H1 (cell line): ENCODE measurements at regions not wholly inside any gene's neighbourhood (a gene's known extent, or its start where the extent isn't known, plus 50 kb on each side); places are given as distances from the start of the nearest gene placed in this dataset.

Source experiments
- CTCF ChIA-PET: fragments of 300-600 bp; sonication (Branson Sonifier 250); formaldehyde crosslinking; loops from one replicate; lab custom pipeline; 2021; ENCODE audit not compliant: partially characterized antibody; lab: Charles Lee
- POLR2A ChIA-PET: fragments of 300-600 bp; sonication (Branson Sonifier 250); formaldehyde crosslinking; loops from one replicate; lab custom pipeline; 2021; ENCODE audit warnings: inconsistent platforms; ENCODE audit not compliant: partially characterized antibody; lab: Charles Lee
- DNase-seq, 2 experiments: peaks; one replicate each; pipeline versions ENCODE4 v3.0.0 to v3.0.0-alpha.2; 2010 to 2022; ENCODE audit warnings: low spot score in 2 of 2, low read depth in 1 of 2, mixed read lengths in 1 of 2
- FAIRE-seq: peaks from 2 replicates; lab custom pipeline; 2011; peaks lifted over from hg19 to GRCh38; lab: Jason Lieb, UNC
- H2AFZ ChIP-seq: 2 replicates; pipeline ENCODE4 v1.8.1; 2012; ENCODE audit warnings: low read length, inconsistent platforms
- H2AK5ac ChIP-seq: 2 replicates; pipeline ENCODE4 v1.6.1; 2013; ENCODE audit warnings: low read depth, low read length
- H2BK120ac ChIP-seq: replicated peaks from 2 replicates; pipeline ENCODE3; 2013; ENCODE audit warnings: low read depth, low read length, inconsistent platforms
- H2BK12ac ChIP-seq: 2 replicates; pipeline ENCODE4 v1.6.1; 2013; ENCODE audit warnings: low read depth, low read length
- H2BK15ac ChIP-seq: 2 replicates; pipeline ENCODE4 v1.6.1; 2013; ENCODE audit warnings: low read length
- H2BK20ac ChIP-seq: 2 replicates; pipeline ENCODE4 v1.6.1; 2013; ENCODE audit warnings: low read length
- H2BK5ac ChIP-seq: 2 replicates; pipeline ENCODE4 v1.6.1; 2013; ENCODE audit warnings: low read depth, low read length
- H3K14ac ChIP-seq: 2 replicates; pipeline ENCODE4 v1.6.1; 2013; ENCODE audit warnings: inconsistent platforms; ENCODE audit not compliant: insufficient read length
- H3K18ac ChIP-seq: 2 replicates; pipeline ENCODE4 v1.6.1; 2013; ENCODE audit warnings: low read length; ENCODE audit errors: extremely low read depth
- H3K23ac ChIP-seq: 2 replicates; pipeline ENCODE4 v1.6.1; 2013; ENCODE audit warnings: inconsistent platforms; ENCODE audit not compliant: insufficient read length
- H3K23me2 ChIP-seq: 2 replicates; pipeline ENCODE4 v1.6.1; 2013; ENCODE audit warnings: low read depth, low read length
- H3K27ac ChIP-seq: 2 replicates; pipeline ENCODE4 v1.6.1; 2011; ENCODE audit warnings: low read depth, low read length, inconsistent platforms
- H3K27me3 ChIP-seq, 4 experiments: replicated peaks in 1 of 4; 1 replicate in 1 of 4; 2 replicates in 3 of 4; pipeline versions ENCODE4 v1.6.1 to v1.8.1; 2011 to 2013; ENCODE audit warnings: low read length in 3 of 4, mild to moderate bottlenecking in 3 of 4, inconsistent platforms in 2 of 4, mixed read lengths in 2 of 4, moderate library complexity in 1 of 4; ENCODE audit not compliant: control insufficient read depth in 3 of 4, insufficient read depth in 3 of 4; ENCODE audit errors: extremely low read depth in 1 of 4
- H3K36me3 ChIP-seq, 4 experiments: 2 replicates each; pipeline versions ENCODE4 v1.6.1 to v1.8.1; 2011 to 2013; ENCODE audit warnings: mild to moderate bottlenecking in 4 of 4, low read length in 3 of 4, moderate library complexity in 2 of 4, control low read depth in 1 of 4, inconsistent platforms in 1 of 4; ENCODE audit not compliant: insufficient read depth in 4 of 4, control insufficient read depth in 2 of 4
- H3K4ac ChIP-seq: replicated peaks from 2 replicates; pipeline ENCODE3; 2013; ENCODE audit warnings: low read length, low read depth, mixed read lengths, inconsistent platforms; ENCODE audit not compliant: insufficient read length
- H3K4me1 ChIP-seq, 4 experiments: replicated peaks in 1 of 4; 1 replicate in 1 of 4; 2 replicates in 3 of 4; pipeline versions ENCODE4 v1.6.1 to v1.8.1; 2011 to 2013; ENCODE audit warnings: low read length in 3 of 4, inconsistent platforms in 2 of 4, mixed read lengths in 1 of 4; ENCODE audit not compliant: insufficient read depth in 4 of 4, control insufficient read depth in 3 of 4
- H3K4me2 ChIP-seq, 2 experiments: 2 replicates each; pipeline versions ENCODE4 v1.6.1 to v1.8.1; 2011 to 2013; ENCODE audit warnings: low read depth in 2 of 2, low read length in 2 of 2, control low read depth in 1 of 2, inconsistent platforms in 1 of 2, mild to moderate bottlenecking in 1 of 2; ENCODE audit not compliant: insufficient read depth in 1 of 2
- H3K4me3 ChIP-seq, 4 experiments: fragments of 200-600, 300-600 bp in 1 of 4; sonication (generic), shearing (Covaris generic), sonication (Bioruptor Twin) in 1 of 4; 2 replicates each; pipeline versions ENCODE4 v1.5.1 to v1.8.1; 2011 to 2016; ENCODE audit warnings: low read length in 4 of 4, low read depth in 3 of 4, control low read depth in 2 of 4, inconsistent platforms in 2 of 4, mild to moderate bottlenecking in 2 of 4, mixed read lengths in 1 of 4, moderate library complexity in 1 of 4; ENCODE audit not compliant: insufficient read depth in 2 of 4; ENCODE audit errors: extremely low read depth in 1 of 4
- H3K56ac ChIP-seq: replicated peaks from 2 replicates; pipeline ENCODE3; 2013; ENCODE audit warnings: low read depth, mild to moderate bottlenecking, mixed read lengths, low read length, inconsistent platforms; ENCODE audit not compliant: insufficient read length
- H3K79me1 ChIP-seq: 2 replicates; pipeline ENCODE4 v1.6.1; 2013; ENCODE audit warnings: low read depth, low read length, control low read depth
- H3K79me2 ChIP-seq, 2 experiments: 2 replicates each; pipeline versions ENCODE4 v1.6.1 to v1.8.1; 2012 to 2013; ENCODE audit warnings: low read length in 2 of 2, mild to moderate bottlenecking in 2 of 2, inconsistent platforms in 1 of 2; ENCODE audit not compliant: insufficient read depth in 2 of 2, control insufficient read depth in 1 of 2
- H3K9ac ChIP-seq, 4 experiments: replicated peaks in 1 of 4; 1 replicate in 1 of 4; 2 replicates in 3 of 4; pipeline versions ENCODE4 v1.6.1 to v1.8.1; 2011 to 2013; ENCODE audit warnings: low read depth in 3 of 4, low read length in 3 of 4, control low read depth in 2 of 4, mild to moderate bottlenecking in 2 of 4, moderate library complexity in 2 of 4, inconsistent platforms in 1 of 4; ENCODE audit errors: extremely low read depth in 1 of 4
- H3K9me3 ChIP-seq, 2 experiments: 2 replicates each; pipeline versions ENCODE4 v1.6.1 to v1.8.1; 2012 to 2013; ENCODE audit warnings: mild to moderate bottlenecking in 2 of 2, moderate library complexity in 2 of 2, control low read depth in 1 of 2, inconsistent platforms in 1 of 2, low read depth in 1 of 2, low read length in 1 of 2, mixed read lengths in 1 of 2; ENCODE audit not compliant: insufficient read depth in 2 of 2
- H4K20me1 ChIP-seq, 2 experiments: replicated peaks in 1 of 2; 2 replicates each; pipeline versions ENCODE3 to v1.8.1; 2011 to 2013; ENCODE audit warnings: inconsistent platforms in 2 of 2, low read length in 2 of 2, mild to moderate bottlenecking in 1 of 2; ENCODE audit not compliant: insufficient read depth in 2 of 2, control insufficient read depth in 1 of 2
- H4K5ac ChIP-seq: 2 replicates; pipeline ENCODE4 v1.6.1; 2013; ENCODE audit warnings: low read length, low read depth, mixed read lengths, inconsistent platforms; ENCODE audit not compliant: insufficient read length
- H4K8ac ChIP-seq: 2 replicates; pipeline ENCODE4 v1.8.0; 2013; ENCODE audit warnings: mild to moderate bottlenecking, moderate library complexity, low read length, inconsistent platforms; ENCODE audit not compliant: insufficient read depth; ENCODE audit errors: extremely low read depth
- H4K91ac ChIP-seq: replicated peaks from 2 replicates; pipeline ENCODE3; 2013; ENCODE audit warnings: low read length, mixed read lengths, inconsistent platforms; ENCODE audit not compliant: insufficient read length
- CTBP2 ChIP-seq: IDR thresholded peaks from 2 replicates; pipeline ENCODE4 v1.7.0; 2011; ENCODE audit warnings: borderline replicate concordance, mild to moderate bottlenecking, moderate library complexity, mixed read lengths, low read length; ENCODE audit not compliant: insufficient read depth, insufficient read length
- EP300 ChIP-seq, 2 experiments: IDR thresholded peaks; 1 replicate in 1 of 2; 2 replicates in 1 of 2; pipeline ENCODE4 v1.6.1; 2011 to 2012; ENCODE audit warnings: low read depth in 2 of 2, low read length in 2 of 2, mild to moderate bottlenecking in 2 of 2, borderline replicate concordance in 1 of 2, inconsistent platforms in 1 of 2, moderate library complexity in 1 of 2
- FOSL1 ChIP-seq: IDR thresholded peaks from 2 replicates; pipeline ENCODE4 v1.6.1; 2011; ENCODE audit warnings: mild to moderate bottlenecking, low read depth, low read length, moderate library complexity; ENCODE audit not compliant: insufficient read depth
- GABPA ChIP-seq: IDR thresholded peaks from 2 replicates; pipeline ENCODE4 v1.6.1; 2011; ENCODE audit warnings: mild to moderate bottlenecking, low read length, moderate library complexity, borderline replicate concordance; ENCODE audit not compliant: insufficient read depth
- POLR2AphosphoS5 ChIP-seq: IDR thresholded peaks from 2 replicates; pipeline ENCODE4 v1.6.1; 2011; ENCODE audit warnings: low read depth, low read length
- RAD21 ChIP-seq, 2 experiments: IDR thresholded peaks in 1 of 2; conservative IDR thresholded peaks in 1 of 2; 2 replicates each; pipeline ENCODE4 v1.6.1; 2011; ENCODE audit warnings: low read depth in 2 of 2, low read length in 2 of 2, improper control_type of control experiment in 1 of 2, inconsistent platforms in 1 of 2, mild to moderate bottlenecking in 1 of 2, moderate library complexity in 1 of 2
- RFX5 ChIP-seq: IDR thresholded peaks from 2 replicates; pipeline ENCODE4 v1.6.1; 2011; ENCODE audit warnings: low read depth, low read length, improper control_type of control experiment, borderline replicate concordance
- RXRA ChIP-seq: IDR thresholded peaks from 2 replicates; pipeline ENCODE4 v1.6.1; 2011; ENCODE audit warnings: low read depth, mild to moderate bottlenecking, low read length, moderate library complexity; ENCODE audit not compliant: insufficient read depth
- SIRT6 ChIP-seq: IDR thresholded peaks from one replicate; pipeline ENCODE4 v1.7.1; 2012; ENCODE audit warnings: low read length, inconsistent platforms
- SRF ChIP-seq: IDR thresholded peaks from 2 replicates; pipeline ENCODE4 v1.6.1; 2011; ENCODE audit warnings: mild to moderate bottlenecking, low read depth, low read length, moderate library complexity
- TAF7 ChIP-seq: optimal IDR thresholded peaks from 2 replicates; pipeline ENCODE3; 2011; ENCODE audit warnings: low read depth, mild to moderate bottlenecking, inconsistent platforms, low read length, moderate library complexity, borderline replicate concordance
- TBP ChIP-seq: IDR thresholded peaks from 2 replicates; pipeline ENCODE4 v1.6.1; 2011; ENCODE audit warnings: low read depth, low read length, improper control_type of control experiment
- TCF12 ChIP-seq: IDR thresholded peaks from 2 replicates; pipeline ENCODE4 v1.6.1; 2011; ENCODE audit warnings: low read depth, mild to moderate bottlenecking, low read length
- TEAD4 ChIP-seq: IDR thresholded peaks from 2 replicates; pipeline ENCODE4 v1.6.1; 2012; ENCODE audit warnings: low read depth, low read length, inconsistent platforms, mixed read lengths
- WGBS, 2 experiments: shearing (Covaris generic) in 1 of 2; methylation state at CpG; one replicate each; pipeline versions ENCODE4 v1.1.6 to v1.1.7; 2013 to 2015; ENCODE audit warnings: low lambda C conversion rate in 2 of 2, mixed read lengths in 2 of 2, inconsistent platforms in 1 of 2, low coverage in 1 of 2, missing lambda C conversion rate in 1 of 2; ENCODE audit not compliant: insufficient replicate concordance in 2 of 2, insufficient coverage in 1 of 2, insufficient read length in 1 of 2; ENCODE audit errors: extremely low coverage in 1 of 2, missing lambda C conversion rate in 1 of 2; 5-methylcytosine and 5-hydroxymethylcytosine counted together

DNA sequence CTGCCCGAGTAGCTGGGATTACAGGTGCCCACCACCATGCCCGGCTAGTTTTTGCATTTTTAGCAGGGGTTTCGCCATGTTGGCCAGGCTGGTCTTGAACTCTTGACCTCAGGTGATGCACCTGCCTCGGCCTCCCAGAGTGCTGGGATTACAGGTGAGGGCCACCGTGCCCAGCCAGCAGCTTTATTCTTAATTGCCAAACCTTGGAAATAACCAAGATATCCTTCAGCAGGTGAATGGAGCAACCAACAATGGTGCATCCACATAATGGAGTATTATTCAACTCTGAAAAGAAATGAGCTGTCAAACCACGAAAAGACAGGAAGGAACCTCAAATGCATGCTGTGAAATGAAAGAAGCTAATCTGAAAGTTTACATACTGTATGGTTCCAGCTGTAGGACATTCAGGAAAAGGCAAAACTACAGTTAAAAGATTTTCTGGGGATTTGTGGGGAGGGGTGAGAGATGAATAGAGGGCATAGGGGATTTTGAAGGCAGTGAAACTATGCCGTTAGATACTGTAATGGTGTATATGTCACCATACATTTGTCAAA lies 118.8 kb upstream of the CCND2 start:
- H3K4me1 ChIP-seq: peaks cover 0 to 5% (median 3%) of the 10 kb centered on the region in 4 experiments; a peak in 4 of 7 replicates
- H4K91ac ChIP-seq: no peak overlapping the region
- no peak for TF ChIP-seq SIRT6
- TF ChIP-seq POLR2AphosphoS5: no peak
- TF ChIP-seq SRF: no peak
- TF ChIP-seq CTBP2: no peak
- TF ChIP-seq EP300 (IDR thresholded peaks at IDR 0.05; ENCODE audit: borderline replicate concordance in 1 of 2, low read depth in 2 of 2, low read length in 2 of 2): no peak
- no peak for TF ChIP-seq GABPA
- TF ChIP-seq RAD21 (IDR thresholded peaks at IDR 0.05 in 1 of 2, conservative IDR thresholded peaks at IDR 0.05 in 1 of 2; ENCODE audit: low read depth in 2 of 2, low read length in 2 of 2): no peak
- TF ChIP-seq TCF12: no peak
- no peak for TF ChIP-seq RXRA
- no peak for TF ChIP-seq TEAD4
- no peak for TF ChIP-seq TAF7
- TF ChIP-seq RFX5: no peak
- TF ChIP-seq FOSL1: no peak
- no peak for TF ChIP-seq TBP

More for the DNA sequence above, 118.8 kb upstream of the CCND2 start:
- no peak overlapping the region for H4K5ac ChIP-seq
- H2BK12ac ChIP-seq: no peak overlapping the region
- no peaks in the 10 kb centered on the region for H3K27me3 ChIP-seq
- H3K36me3 ChIP-seq: no peaks in the 10 kb centered on the region
- POLR2A ChIA-PET: interaction anchor here (1.0 to 1.9 kb wide), 3 partner anchors 14 to 47 kb away, joined by 3 to 4 read pairs (median 3); no protein-coding TSS in a partner anchor
- peak overlapping the region; percentile 53 for H2BK120ac ChIP-seq
- no peak overlapping the region for H2AK5ac ChIP-seq
- H4K20me1 ChIP-seq: no peaks in the 10 kb centered on the region
- no peak overlapping the region for H4K8ac ChIP-seq
- no peak overlapping the region for H2AFZ ChIP-seq
- DNase-seq: no peak
- H3K79me1 ChIP-seq: no peaks in the 10 kb centered on the region
- no peak overlapping the region for H3K18ac ChIP-seq
- CTCF ChIA-PET: no interaction called here
- no peak overlapping the region for H2BK5ac ChIP-seq
- H3K56ac ChIP-seq: no peak overlapping the region
- H2BK15ac ChIP-seq: no peak overlapping the region
- H3K23me2 ChIP-seq: no peaks in the 10 kb centered on the region
- H3K23ac ChIP-seq: no peak overlapping the region
- H3K79me2 ChIP-seq: no peaks in the 10 kb centered on the region
- H3K27ac ChIP-seq: no peak overlapping the region
- no peaks in the 10 kb centered on the region for H3K9me3 ChIP-seq
- H2BK20ac ChIP-seq: no peak overlapping the region
- WGBS, 2 experiments: 84% methylated on average over 7 of the region's 7 CpGs; no CpG with 5 or more reads in 1 of the 2 experiments
- H3K14ac ChIP-seq: no peak overlapping the region
- no peak for FAIRE-seq
- no peak overlapping the region for H3K9ac ChIP-seq
- H3K4ac ChIP-seq: no peak overlapping the region
- no peak overlapping the region for H3K4me3 ChIP-seq
- no peak overlapping the region for H3K4me2 ChIP-seq
